ENCODE measurements at regions not wholly inside any gene's neighbourhood (a gene's known extent, or its start where the extent isn't known, plus 50 kb on each side); places are given as distances from the start of the nearest gene placed in this dataset.

DNA sequence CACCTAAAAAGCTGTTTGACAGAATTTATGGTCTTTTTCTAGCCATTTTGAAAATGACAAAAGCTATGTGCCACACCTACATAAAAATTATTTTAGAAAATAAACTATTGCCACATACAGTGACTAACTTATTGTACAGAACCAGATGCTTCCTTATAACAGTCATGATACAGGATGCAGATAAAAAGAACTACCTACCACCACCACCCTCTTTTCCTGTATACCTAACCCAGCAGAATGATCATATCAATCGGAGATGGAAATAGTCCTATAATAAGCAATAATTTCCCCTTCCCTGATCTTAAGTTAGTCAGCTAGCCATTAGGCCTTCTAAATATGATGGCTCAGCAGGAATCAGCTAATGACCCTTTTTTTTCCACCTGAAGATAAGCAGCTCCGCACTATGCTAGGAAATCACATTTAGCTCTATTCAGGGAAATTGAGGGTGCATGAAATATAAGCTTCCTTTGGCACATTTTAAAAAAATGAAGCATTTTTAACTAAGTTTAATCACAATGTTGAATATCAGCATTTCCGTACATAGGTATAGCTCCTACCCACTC lies 155.5 kb upstream of the SETMAR start (continued):
- TF ChIP-seq FOXM1 (IDR thresholded peaks at IDR 0.05; ENCODE audit: low read depth) (no peak), JUND (IDR thresholded peaks at IDR 0.05) (no peak)

DNA sequence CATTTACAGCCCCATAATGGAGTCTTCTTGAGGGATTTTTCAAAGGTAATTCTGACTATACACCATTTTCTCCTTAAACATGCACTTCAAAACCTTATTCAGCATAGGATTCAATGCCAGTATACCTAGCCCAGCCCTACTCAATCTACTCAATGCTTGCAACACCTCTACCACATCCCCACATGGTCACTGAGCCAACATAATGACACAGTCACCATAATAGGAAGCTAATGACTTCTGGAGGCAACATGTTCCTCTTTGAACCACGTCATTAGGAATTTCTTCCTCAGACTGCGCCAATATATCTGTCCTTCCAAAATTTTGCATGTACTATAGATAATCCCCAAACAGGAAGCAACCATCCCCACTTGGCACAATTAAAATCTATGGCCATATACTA lies 153.9 kb upstream of the SETMAR start:
- 3% methylated on average over 2 of the region's 2 CpGs for WGBS (ENCODE audit: low lambda C conversion rate)
- no peaks in the 10 kb centered on the region for H3K4me1 ChIP-seq (ENCODE audit: control insufficient read depth in 1 of 2, insufficient read depth in 2 of 2, low read depth in 1 of 2, low read length in 1 of 2)

More for the DNA sequence above, 153.9 kb upstream of the SETMAR start:
- ChIA-PET POLR2A (no interaction called here), CTCF (no interaction called here)
- H3K9me3 ChIP-seq, result no peaks in the 10 kb centered on the region
- no peaks in the 10 kb centered on the region for H3K36me3 ChIP-seq (replicated peaks in 1 of 2; ENCODE audit: control insufficient read depth in 1 of 2, insufficient read depth in 2 of 2, low read length in 1 of 2)
- H3K4me3 ChIP-seq (ENCODE audit: low read depth in 2 of 2, low read length in 1 of 2), result no peak overlapping the region
- H3K9me2 ChIP-seq, result no peaks in the 10 kb centered on the region
- H2AFZ ChIP-seq (ENCODE audit: low read depth), result no peak overlapping the region
- no peaks in the 10 kb centered on the region for H4K20me1 ChIP-seq (ENCODE audit: insufficient read depth)
- H3K9ac ChIP-seq, result no peak overlapping the region
- no peak for DNase-seq
- H3K79me2 ChIP-seq (ENCODE audit: insufficient read depth), result no peaks in the 10 kb centered on the region
- no peaks in the 10 kb centered on the region for H3F3A ChIP-seq (replicated peaks; ENCODE audit: insufficient read depth)
- no peak overlapping the region for H3K4me2 ChIP-seq
- TF ChIP-seq TAF1 (IDR thresholded peaks at IDR 0.05; ENCODE audit: borderline replicate concordance, low read depth, low read length) (no peak), POLR2AphosphoS5 (IDR thresholded peaks at IDR 0.05; ENCODE audit: low read depth, low read length) (no peak), NFIC (IDR thresholded peaks at IDR 0.05; ENCODE audit: borderline replicate concordance) (no peak), TCF12 (IDR thresholded peaks at IDR 0.05) (no peak), RFX5 (IDR thresholded peaks at IDR 0.05; ENCODE audit: low read length) (no peak), FOSL2 (IDR thresholded peaks at IDR 0.05; ENCODE audit: borderline replicate concordance, low read depth) (no peak), USF2 (IDR thresholded peaks at IDR 0.05; ENCODE audit: borderline replicate concordance, low read depth, low read length) (no peak), EZH2phosphoT487 (IDR thresholded peaks at IDR 0.05; ENCODE audit: borderline replicate concordance, low read depth) (no peak), TEAD4 (IDR thresholded peaks at IDR 0.05; ENCODE audit: borderline replicate concordance, insufficient read depth) (no peak), CTCF (IDR thresholded peaks at IDR 0.05) (no peak), FOXM1 (IDR thresholded peaks at IDR 0.05; ENCODE audit: low read depth) (no peak), RCOR1 (IDR thresholded peaks at IDR 0.05; ENCODE audit: low read length) (no peak), YY1 (IDR thresholded peaks at IDR 0.05; ENCODE audit: low read depth) (no peak), EP300 (IDR thresholded peaks at IDR 0.05; ENCODE audit: borderline replicate concordance in 1 of 2, low read depth in 1 of 2, low read length in 1 of 2) (no peak), GABPA (IDR thresholded peaks at IDR 0.05; ENCODE audit: low read depth) (no peak), SMC3 (IDR thresholded peaks at IDR 0.05; ENCODE audit: low read depth, low read length) (no peak), NRF1 (IDR thresholded peaks at IDR 0.05; ENCODE audit: low read depth, low read length) (no peak), GATA2 (CRISPR knock-in tag; IDR thresholded peaks at IDR 0.05) (no peak), SIN3A (IDR thresholded peaks at IDR 0.05; ENCODE audit: borderline replicate concordance, low read depth, low read length) (no peak)
- TF ChIP-seq, protein P1, sequence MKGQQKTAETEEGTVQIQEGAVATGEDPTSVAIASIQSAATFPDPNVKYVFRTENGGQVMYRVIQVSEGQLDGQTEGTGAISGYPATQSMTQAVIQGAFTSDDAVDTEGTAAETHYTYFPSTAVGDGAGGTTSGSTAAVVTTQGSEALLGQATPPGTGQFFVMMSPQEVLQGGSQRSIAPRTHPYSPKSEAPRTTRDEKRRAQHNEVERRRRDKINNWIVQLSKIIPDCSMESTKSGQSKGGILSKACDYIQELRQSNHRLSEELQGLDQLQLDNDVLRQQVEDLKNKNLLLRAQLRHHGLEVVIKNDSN (IDR thresholded peaks at IDR 0.05; ENCODE audit: borderline replicate concordance, low read depth), result no peak
- H3K27ac ChIP-seq (ENCODE audit: low read depth in 2 of 2, low read length in 1 of 2), result no peak overlapping the region
- no peaks in the 10 kb centered on the region for H3K27me3 ChIP-seq (ENCODE audit: insufficient read depth)
